ENCODE measurements at regions not wholly inside any gene's neighbourhood (a gene's known extent, or its start where the extent isn't known, plus 50 kb on each side); places are given as distances from the start of the nearest gene placed in this dataset.

- Histone ChIP-seq H3K4me1 (no peaks in the 10 kb centered on the region), H3K27ac (no peak overlapping the region), H3K4me3 (no peak overlapping the region), H3K36me3 (no peaks in the 10 kb centered on the region), H3K9me3 (no peaks in the 10 kb centered on the region), H3K27me3 (no peaks in the 10 kb centered on the region)
- no peak for DNase-seq (ENCODE audit: extremely low spot score in 2 of 2)
- TF ChIP-seq, protein P1, sequence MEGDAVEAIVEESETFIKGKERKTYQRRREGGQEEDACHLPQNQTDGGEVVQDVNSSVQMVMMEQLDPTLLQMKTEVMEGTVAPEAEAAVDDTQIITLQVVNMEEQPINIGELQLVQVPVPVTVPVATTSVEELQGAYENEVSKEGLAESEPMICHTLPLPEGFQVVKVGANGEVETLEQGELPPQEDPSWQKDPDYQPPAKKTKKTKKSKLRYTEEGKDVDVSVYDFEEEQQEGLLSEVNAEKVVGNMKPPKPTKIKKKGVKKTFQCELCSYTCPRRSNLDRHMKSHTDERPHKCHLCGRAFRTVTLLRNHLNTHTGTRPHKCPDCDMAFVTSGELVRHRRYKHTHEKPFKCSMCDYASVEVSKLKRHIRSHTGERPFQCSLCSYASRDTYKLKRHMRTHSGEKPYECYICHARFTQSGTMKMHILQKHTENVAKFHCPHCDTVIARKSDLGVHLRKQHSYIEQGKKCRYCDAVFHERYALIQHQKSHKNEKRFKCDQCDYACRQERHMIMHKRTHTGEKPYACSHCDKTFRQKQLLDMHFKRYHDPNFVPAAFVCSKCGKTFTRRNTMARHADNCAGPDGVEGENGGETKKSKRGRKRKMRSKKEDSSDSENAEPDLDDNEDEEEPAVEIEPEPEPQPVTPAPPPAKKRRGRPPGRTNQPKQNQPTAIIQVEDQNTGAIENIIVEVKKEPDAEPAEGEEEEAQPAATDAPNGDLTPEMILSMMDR (IDR thresholded peaks at IDR 0.05), result no peak
- TF ChIP-seq POLR2AphosphoS5 (IDR thresholded peaks at IDR 0.05; ENCODE audit: insufficient read depth in 1 of 2, low read depth in 1 of 2) (no peak), POLR2A (IDR thresholded peaks at IDR 0.05) (no peak)
- intact Hi-C loops (cut with DNase I), result no loop called here
These were observed 304.0 kb downstream of the MBD2 start for GRCh38 chr18:53920312-53921075.

- TF ChIP-seq, protein P1 (IDR thresholded peaks at IDR 0.05), result no peak
- TF ChIP-seq POLR2AphosphoS5 (IDR thresholded peaks at IDR 0.05; ENCODE audit: insufficient read depth in 1 of 2, low read depth in 1 of 2) (no peak), POLR2A (IDR thresholded peaks at IDR 0.05) (no peak)
- DNase-seq (ENCODE audit: extremely low spot score in 2 of 2), result no peak
- Histone ChIP-seq H3K9me3 (no peaks in the 10 kb centered on the region), H3K4me3 (no peak overlapping the region), H3K4me1 (no peaks in the 10 kb centered on the region), H3K27me3 (no peaks in the 10 kb centered on the region), H3K36me3 (no peaks in the 10 kb centered on the region), H3K27ac (no peak overlapping the region)
- intact Hi-C loops (cut with DNase I), result no loop called here
These were observed 306.4 kb downstream of the MBD2 start for GRCh38 chr18:53918091-53918490.

DNA sequence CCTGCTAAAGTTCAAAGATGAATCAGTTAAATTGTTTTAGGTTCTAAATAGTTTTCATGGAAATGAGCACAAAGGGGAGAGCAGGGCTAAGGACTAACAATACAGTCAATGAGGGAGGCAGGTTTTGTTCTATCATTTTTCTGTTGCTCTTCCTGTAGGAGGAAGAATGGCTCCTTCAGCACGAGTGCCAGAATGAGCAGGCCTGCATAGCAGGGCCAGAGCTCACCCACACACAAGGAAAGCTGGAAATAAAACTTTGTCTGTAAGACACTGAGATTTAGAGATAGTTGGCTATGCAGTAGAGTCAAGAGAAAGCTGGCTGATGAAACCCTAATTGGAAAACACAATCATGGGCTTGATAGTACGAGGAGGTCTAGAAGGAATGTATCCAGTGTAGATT lies 313.3 kb downstream of the MBD2 start:
- no peaks in the 10 kb centered on the region for H3K4me1 ChIP-seq
- DNase-seq (ENCODE audit: extremely low spot score in 2 of 2), result no peak
- TF ChIP-seq POLR2A (IDR thresholded peaks at IDR 0.05) (no peak), POLR2AphosphoS5 (IDR thresholded peaks at IDR 0.05; ENCODE audit: insufficient read depth in 1 of 2, low read depth in 1 of 2) (no peak)
- TF ChIP-seq, protein P1 (IDR thresholded peaks at IDR 0.05), result no peak
- no peaks in the 10 kb centered on the region for H3K27me3 ChIP-seq
- no peaks in the 10 kb centered on the region for H3K9me3 ChIP-seq
- H3K27ac ChIP-seq, result no peak overlapping the region
- H3K4me3 ChIP-seq, result no peak overlapping the region
- H3K36me3 ChIP-seq, result no peaks in the 10 kb centered on the region
- intact Hi-C loops (cut with DNase I), result no loop called here

GRCh38 chr18:53909668-53910067 lies 314.8 kb downstream of the MBD2 start:
- H3K27ac ChIP-seq, result no peak overlapping the region
- no peaks in the 10 kb centered on the region for H3K4me1 ChIP-seq
- no peaks in the 10 kb centered on the region for H3K9me3 ChIP-seq
- no peaks in the 10 kb centered on the region for H3K36me3 ChIP-seq
- TF ChIP-seq, protein P1 (IDR thresholded peaks at IDR 0.05), result no peak
- TF ChIP-seq POLR2A (IDR thresholded peaks at IDR 0.05) (no peak), POLR2AphosphoS5 (IDR thresholded peaks at IDR 0.05; ENCODE audit: insufficient read depth in 1 of 2, low read depth in 1 of 2) (no peak)
- no peak for DNase-seq (ENCODE audit: extremely low spot score in 2 of 2)
- no peaks in the 10 kb centered on the region for H3K27me3 ChIP-seq
- no peak overlapping the region for H3K4me3 ChIP-seq
- intact Hi-C loops (cut with DNase I), result no loop called here

DNA sequence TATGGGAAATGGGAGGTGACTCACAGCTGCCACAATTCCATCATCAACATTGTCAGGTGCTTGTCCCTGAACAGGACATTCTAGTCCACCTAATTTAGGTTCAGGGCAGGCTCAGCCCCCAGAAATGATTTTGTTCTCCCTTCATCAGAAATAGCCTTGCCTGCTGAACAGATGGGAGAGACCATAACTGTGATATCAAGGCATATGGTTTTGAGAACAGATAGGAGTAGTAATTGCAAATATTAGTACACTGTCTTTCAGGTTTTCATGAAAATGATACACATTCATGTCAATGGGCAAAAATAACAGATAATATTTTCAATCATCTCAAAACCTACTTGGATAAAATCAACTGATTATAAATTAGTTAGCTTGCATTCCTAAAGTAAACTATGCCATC lies 316.5 kb downstream of the MBD2 start:
- no peaks in the 10 kb centered on the region for H3K27me3 ChIP-seq
- no peaks in the 10 kb centered on the region for H3K4me1 ChIP-seq
- DNase-seq (ENCODE audit: extremely low spot score in 2 of 2), result no peak
- no peak overlapping the region for H3K27ac ChIP-seq
- no peak overlapping the region for H3K4me3 ChIP-seq
- intact Hi-C loops (cut with DNase I), result no loop called here
- TF ChIP-seq POLR2A (IDR thresholded peaks at IDR 0.05), result no peak
- TF ChIP-seq POLR2AphosphoS5 (IDR thresholded peaks at IDR 0.05; ENCODE audit: insufficient read depth in 1 of 2, low read depth in 1 of 2), result no peak
- TF ChIP-seq, protein P1 (IDR thresholded peaks at IDR 0.05), result no peak
- no peaks in the 10 kb centered on the region for H3K9me3 ChIP-seq
- H3K36me3 ChIP-seq, result no peaks in the 10 kb centered on the region
